Testis (tissue), 2 donors: ENCODE measurements at regions not wholly inside any gene's neighbourhood (a gene's known extent, or its start where the extent isn't known, plus 50 kb on each side); places are given as distances from the start of the nearest gene placed in this dataset.

Source experiments
- POLR2A ChIP-seq: fragments of 450-650 bp; IDR thresholded peaks from one replicate; pipeline ENCODE4 v1.6.1; 2017; ENCODE audit warnings: antibody characterized with exemption, mild to moderate bottlenecking, moderate library complexity
- TF ChIP-seq, protein P1 (sequence below), 3 experiments: fragments of 450-650 bp in 2 of 3; fragments of 200-600 bp in 1 of 3; sonication (generic) in 1 of 3; IDR thresholded peaks; one replicate each; pipeline ENCODE4 v1.5.1; 2016 to 2019; ENCODE audit warnings: antibody characterized with exemption in 3 of 3, mild to moderate bottlenecking in 2 of 3, moderate library complexity in 1 of 3

DNA sequence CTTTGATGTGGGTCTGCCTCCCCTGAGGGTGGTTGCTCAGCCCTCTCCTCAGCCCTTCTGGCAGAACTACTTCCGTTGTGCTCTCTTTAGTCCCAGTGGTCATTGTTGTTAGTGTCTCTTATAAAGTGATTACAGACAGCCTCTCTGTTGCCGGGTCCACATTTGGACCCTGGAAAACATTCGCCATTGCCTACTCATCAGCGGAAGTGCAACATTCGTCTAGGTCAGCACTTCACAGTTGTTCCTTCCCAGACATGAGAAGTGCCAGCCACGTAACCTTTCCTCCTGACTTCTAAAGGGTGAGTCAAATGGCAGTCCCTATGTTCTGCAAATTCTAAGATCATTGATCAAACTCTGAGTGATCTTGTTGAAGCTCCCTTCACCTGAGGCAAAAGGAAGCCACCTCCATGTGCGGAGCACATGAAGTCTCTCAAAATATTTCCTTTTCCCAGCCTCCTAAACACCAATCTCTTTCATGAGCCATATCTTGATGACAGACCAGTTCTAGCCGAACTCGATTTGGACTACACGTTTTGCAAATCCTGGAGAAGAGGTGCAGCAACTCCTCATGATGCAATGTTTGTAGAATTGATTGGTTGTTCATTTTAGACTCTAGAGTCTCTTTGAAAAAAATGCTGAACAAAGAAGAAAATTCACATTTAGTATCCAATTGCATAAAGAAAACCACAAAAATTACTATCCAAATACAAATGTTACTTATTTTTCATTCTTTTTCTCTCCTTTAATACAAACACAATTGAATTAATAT lies 163.8 kb downstream of the RPL10L start:
- TF ChIP-seq, protein P1, sequence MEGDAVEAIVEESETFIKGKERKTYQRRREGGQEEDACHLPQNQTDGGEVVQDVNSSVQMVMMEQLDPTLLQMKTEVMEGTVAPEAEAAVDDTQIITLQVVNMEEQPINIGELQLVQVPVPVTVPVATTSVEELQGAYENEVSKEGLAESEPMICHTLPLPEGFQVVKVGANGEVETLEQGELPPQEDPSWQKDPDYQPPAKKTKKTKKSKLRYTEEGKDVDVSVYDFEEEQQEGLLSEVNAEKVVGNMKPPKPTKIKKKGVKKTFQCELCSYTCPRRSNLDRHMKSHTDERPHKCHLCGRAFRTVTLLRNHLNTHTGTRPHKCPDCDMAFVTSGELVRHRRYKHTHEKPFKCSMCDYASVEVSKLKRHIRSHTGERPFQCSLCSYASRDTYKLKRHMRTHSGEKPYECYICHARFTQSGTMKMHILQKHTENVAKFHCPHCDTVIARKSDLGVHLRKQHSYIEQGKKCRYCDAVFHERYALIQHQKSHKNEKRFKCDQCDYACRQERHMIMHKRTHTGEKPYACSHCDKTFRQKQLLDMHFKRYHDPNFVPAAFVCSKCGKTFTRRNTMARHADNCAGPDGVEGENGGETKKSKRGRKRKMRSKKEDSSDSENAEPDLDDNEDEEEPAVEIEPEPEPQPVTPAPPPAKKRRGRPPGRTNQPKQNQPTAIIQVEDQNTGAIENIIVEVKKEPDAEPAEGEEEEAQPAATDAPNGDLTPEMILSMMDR (IDR thresholded peaks at IDR 0.05), result no peak
- no peak for TF ChIP-seq POLR2A
